K562 (cell line): ENCODE measurements at regions not wholly inside any gene's neighbourhood (a gene's known extent, or its start where the extent isn't known, plus 50 kb on each side); places are given as distances from the start of the nearest gene placed in this dataset.
"Not testable (repeated sequence)": the region's sequence is repeated elsewhere in the genome, so short reads cannot be mapped to it uniquely, and the experiment has no call there.

Experiments
- DDX20 ChIP-seq: fragments of 450-650 bp; IDR thresholded peaks from 2 replicates; pipeline ENCODE4 v1.6.1; 2016; ENCODE audit warnings: missing genetic modification characterization, low read depth, mild to moderate bottlenecking, missing compliant biosample characterization, moderate library complexity
- EP400 ChIP-seq: fragments of 450-650 bp; IDR thresholded peaks from 2 replicates; pipeline ENCODE4 v1.6.1; 2017; ENCODE audit warnings: antibody characterized with exemption, mild to moderate bottlenecking, moderate library complexity
- ETS1 ChIP-seq: conservative IDR thresholded peaks from 2 replicates; pipeline ENCODE4 v1.6.1; 2011; ENCODE audit warnings: low read depth, mild to moderate bottlenecking, low read length; ENCODE audit not compliant: control insufficient read depth
- ETV1 ChIP-seq: fragments of 450-650 bp; conservative IDR thresholded peaks from 2 replicates; pipeline ENCODE4 v1.6.1; 2016; ENCODE audit warnings: missing genetic modification characterization, control low read depth, low read depth, missing compliant biosample characterization
- KHSRP ChIP-seq: fragments of 450-650 bp; IDR thresholded peaks from 2 replicates; pipeline ENCODE4 v1.6.1; 2017
- MYNN ChIP-seq, 2 experiments: sonication (generic); formaldehyde crosslinking in 1 of 2; IDR thresholded peaks; 2 replicates each; pipeline versions ENCODE4 v1.5.0 to v1.6.1; 2016 to 2020; ENCODE audit warnings: antibody characterized with exemption in 1 of 2, missing genetic modification reagents in 1 of 2
- NBN ChIP-seq: fragments of 450-650 bp; IDR thresholded peaks from 2 replicates; pipeline ENCODE4 v1.6.1; 2016; ENCODE audit warnings: low read depth, mild to moderate bottlenecking
- NFIC ChIP-seq: fragments of 450-650 bp; IDR thresholded peaks from 2 replicates; pipeline ENCODE4 v1.6.1; 2017; ENCODE audit warnings: mild to moderate bottlenecking, inconsistent platforms
- RB1 ChIP-seq: fragments of 450-650 bp; IDR thresholded peaks from 2 replicates; pipeline ENCODE4 v1.6.1; 2017; ENCODE audit warnings: low read depth, mild to moderate bottlenecking
- TAF7 ChIP-seq: fragments of 450-650 bp; IDR thresholded peaks from 2 replicates; pipeline ENCODE4 v1.6.1; 2016; ENCODE audit warnings: missing genetic modification characterization, missing compliant biosample characterization
- TAL1 ChIP-seq: fragments of 450-650 bp; IDR thresholded peaks from 2 replicates; pipeline ENCODE4 v1.6.1; 2016; ENCODE audit warnings: mild to moderate bottlenecking
- TEAD4 ChIP-seq, 2 experiments: sonication (generic) in 1 of 2; formaldehyde crosslinking in 1 of 2; IDR thresholded peaks; 2 replicates each; pipeline versions ENCODE4 v1.6.1 to v1.8.0; 2012 to 2022; ENCODE audit warnings: borderline replicate concordance in 1 of 2, inconsistent platforms in 1 of 2, low read length in 1 of 2, mild to moderate bottlenecking in 1 of 2, missing genetic modification reagents in 1 of 2
- TRIM24 ChIP-seq, 2 experiments: fragments of 450-650 bp; IDR thresholded peaks; 2 replicates each; pipeline ENCODE4 v1.6.1; 2016
- ZBED1 ChIP-seq: IDR thresholded peaks from 2 replicates; pipeline ENCODE4 v1.6.1; 2014
- ZFX ChIP-seq: sonication (generic); formaldehyde crosslinking; IDR thresholded peaks from 2 replicates; pipeline ENCODE4 v1.8.0; 2022; ENCODE audit warnings: mild to moderate bottlenecking, missing genetic modification reagents, moderate library complexity
- ZNF740 ChIP-seq, 3 experiments: fragments of 200-800 bp in 1 of 3; sonication (Bioruptor generic) in 1 of 3; sonication (generic) in 1 of 3; formaldehyde crosslinking in 1 of 3; IDR thresholded peaks; 2 replicates each; pipeline versions ENCODE4 v1.6.1 to v1.8.0; 2016 to 2022; ENCODE audit warnings: mild to moderate bottlenecking in 2 of 3, missing compliant biosample characterization in 2 of 3, missing genetic modification characterization in 2 of 3, missing genetic modification reagents in 1 of 3
- TF ChIP-seq, protein P1 (sequence below), 2 experiments: fragments of 450-650 bp; conservative IDR thresholded peaks; 2 replicates each; pipeline ENCODE4 v1.6.1; 2017; ENCODE audit warnings: mild to moderate bottlenecking in 2 of 2, moderate library complexity in 2 of 2
- TF ChIP-seq, protein P2 (sequence below), 2 experiments: fragments of 200-800 bp in 1 of 2; sonication (Bioruptor generic) in 1 of 2; sonication (generic) in 1 of 2; formaldehyde crosslinking in 1 of 2; IDR thresholded peaks in 1 of 2; conservative IDR thresholded peaks in 1 of 2; 2 replicates each; pipeline versions ENCODE4 v1.5.0 to v1.6.1; 2016 to 2020; ENCODE audit warnings: missing compliant biosample characterization in 1 of 2, missing genetic modification characterization in 1 of 2, missing genetic modification reagents in 1 of 2
- TF ChIP-seq, protein P3 (sequence below): fragments of 450-650 bp; IDR thresholded peaks from 2 replicates; pipeline ENCODE4 v1.6.1; 2017; ENCODE audit warnings: antibody characterized with exemption

- TF ChIP-seq ZNF740 (CRISPR knock-in tag; IDR thresholded peaks at IDR 0.05); MYNN (CRISPR knock-in tag; IDR thresholded peaks at IDR 0.05); TEAD4 (CRISPR knock-in tag; IDR thresholded peaks at IDR 0.05; ENCODE audit: borderline replicate concordance): not testable (repeated sequence)
- TF ChIP-seq ZNF740 (tag; IDR thresholded peaks at IDR 0.05) (0 out of 4 replicates have a peak, but pooled peaks of 1 of the 2 experiments have one; percentile 35), ZFX (CRISPR knock-in tag) (peak; percentile 72; the same call in 1 of the 2 replicates), MYNN (IDR thresholded peaks at IDR 0.05) (0 out of 2 replicates have a peak, but pooled peaks have one; percentile 36), RB1 (peak; percentile 39; the same call in 1 of the 2 replicates), ETS1 (peak; percentile 53), KHSRP (0 out of 2 replicates have a peak, but pooled peaks have one; percentile 18), EP400 (peak; percentile 76), ZBED1 (0 out of 2 replicates have a peak, but pooled peaks have one; percentile 21), TAF7 (tag) (peak; percentile 34; the same call in 1 of the 2 replicates), NBN (peak; percentile 81; the same call in 1 of the 2 replicates), DDX20 (peak; percentile 60; the same call in 1 of the 2 replicates), TAL1 (peak; percentile 8; the same call in 1 of the 2 replicates), TEAD4 (IDR thresholded peaks at IDR 0.05; ENCODE audit: low read length) (peak; percentile 23; the same call in 1 of the 2 replicates), TRIM24 (IDR thresholded peaks at IDR 0.05) (peak; percentile 41 to 66; a peak in 3 of 4 replicates), NFIC (peak; percentile 26; the same call in 1 of the 2 replicates), ETV1 (peak; percentile 45; the same call in 1 of the 2 replicates)
- TF ChIP-seq, protein P1, sequence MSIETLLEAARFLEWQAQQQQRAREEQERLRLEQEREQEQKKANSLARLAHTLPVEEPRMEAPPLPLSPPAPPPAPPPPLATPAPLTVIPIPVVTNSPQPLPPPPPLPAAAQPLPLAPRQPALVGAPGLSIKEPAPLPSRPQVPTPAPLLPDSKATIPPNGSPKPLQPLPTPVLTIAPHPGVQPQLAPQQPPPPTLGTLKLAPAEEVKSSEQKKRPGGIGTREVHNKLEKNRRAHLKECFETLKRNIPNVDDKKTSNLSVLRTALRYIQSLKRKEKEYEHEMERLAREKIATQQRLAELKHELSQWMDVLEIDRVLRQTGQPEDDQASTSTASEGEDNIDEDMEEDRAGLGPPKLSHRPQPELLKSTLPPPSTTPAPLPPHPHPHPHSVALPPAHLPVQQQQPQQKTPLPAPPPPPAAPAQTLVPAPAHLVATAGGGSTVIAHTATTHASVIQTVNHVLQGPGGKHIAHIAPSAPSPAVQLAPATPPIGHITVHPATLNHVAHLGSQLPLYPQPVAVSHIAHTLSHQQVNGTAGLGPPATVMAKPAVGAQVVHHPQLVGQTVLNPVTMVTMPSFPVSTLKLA (conservative IDR thresholded peaks at IDR 0.05): peak in 1 of 2 experiments; percentile 4; a peak in 2 of 4 replicates
- TF ChIP-seq, protein P2, sequence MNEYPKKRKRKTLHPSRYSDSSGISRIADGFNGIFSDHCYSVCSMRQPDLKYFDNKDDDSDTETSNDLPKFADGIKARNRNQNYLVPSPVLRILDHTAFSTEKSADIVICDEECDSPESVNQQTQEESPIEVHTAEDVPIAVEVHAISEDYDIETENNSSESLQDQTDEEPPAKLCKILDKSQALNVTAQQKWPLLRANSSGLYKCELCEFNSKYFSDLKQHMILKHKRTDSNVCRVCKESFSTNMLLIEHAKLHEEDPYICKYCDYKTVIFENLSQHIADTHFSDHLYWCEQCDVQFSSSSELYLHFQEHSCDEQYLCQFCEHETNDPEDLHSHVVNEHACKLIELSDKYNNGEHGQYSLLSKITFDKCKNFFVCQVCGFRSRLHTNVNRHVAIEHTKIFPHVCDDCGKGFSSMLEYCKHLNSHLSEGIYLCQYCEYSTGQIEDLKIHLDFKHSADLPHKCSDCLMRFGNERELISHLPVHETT (CRISPR knock-in tag; conservative IDR thresholded peaks at IDR 0.05 in 1 of 2, IDR thresholded peaks at IDR 0.05 in 1 of 2): 0 out of 4 replicates have a peak, but pooled peaks of 1 of the 2 experiments have one; percentile 51
- TF ChIP-seq, protein P3, sequence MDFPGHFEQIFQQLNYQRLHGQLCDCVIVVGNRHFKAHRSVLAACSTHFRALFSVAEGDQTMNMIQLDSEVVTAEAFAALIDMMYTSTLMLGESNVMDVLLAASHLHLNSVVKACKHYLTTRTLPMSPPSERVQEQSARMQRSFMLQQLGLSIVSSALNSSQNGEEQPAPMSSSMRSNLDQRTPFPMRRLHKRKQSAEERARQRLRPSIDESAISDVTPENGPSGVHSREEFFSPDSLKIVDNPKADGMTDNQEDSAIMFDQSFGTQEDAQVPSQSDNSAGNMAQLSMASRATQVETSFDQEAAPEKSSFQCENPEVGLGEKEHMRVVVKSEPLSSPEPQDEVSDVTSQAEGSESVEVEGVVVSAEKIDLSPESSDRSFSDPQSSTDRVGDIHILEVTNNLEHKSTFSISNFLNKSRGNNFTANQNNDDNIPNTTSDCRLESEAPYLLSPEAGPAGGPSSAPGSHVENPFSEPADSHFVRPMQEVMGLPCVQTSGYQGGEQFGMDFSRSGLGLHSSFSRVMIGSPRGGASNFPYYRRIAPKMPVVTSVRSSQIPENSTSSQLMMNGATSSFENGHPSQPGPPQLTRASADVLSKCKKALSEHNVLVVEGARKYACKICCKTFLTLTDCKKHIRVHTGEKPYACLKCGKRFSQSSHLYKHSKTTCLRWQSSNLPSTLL: peak; percentile 100
Observed at GRCh38 chr6:27823714-27824210, 88.4 kb downstream of the OR2B2 start (continued).
